ENCODE measurements at regions not wholly inside any gene's neighbourhood (a gene's known extent, or its start where the extent isn't known, plus 50 kb on each side); places are given as distances from the start of the nearest gene placed in this dataset.

GRCh38 chr12:127670796-127671195, 596.2 kb upstream of the TMEM132C start:
- TF ChIP-seq, protein P1, sequence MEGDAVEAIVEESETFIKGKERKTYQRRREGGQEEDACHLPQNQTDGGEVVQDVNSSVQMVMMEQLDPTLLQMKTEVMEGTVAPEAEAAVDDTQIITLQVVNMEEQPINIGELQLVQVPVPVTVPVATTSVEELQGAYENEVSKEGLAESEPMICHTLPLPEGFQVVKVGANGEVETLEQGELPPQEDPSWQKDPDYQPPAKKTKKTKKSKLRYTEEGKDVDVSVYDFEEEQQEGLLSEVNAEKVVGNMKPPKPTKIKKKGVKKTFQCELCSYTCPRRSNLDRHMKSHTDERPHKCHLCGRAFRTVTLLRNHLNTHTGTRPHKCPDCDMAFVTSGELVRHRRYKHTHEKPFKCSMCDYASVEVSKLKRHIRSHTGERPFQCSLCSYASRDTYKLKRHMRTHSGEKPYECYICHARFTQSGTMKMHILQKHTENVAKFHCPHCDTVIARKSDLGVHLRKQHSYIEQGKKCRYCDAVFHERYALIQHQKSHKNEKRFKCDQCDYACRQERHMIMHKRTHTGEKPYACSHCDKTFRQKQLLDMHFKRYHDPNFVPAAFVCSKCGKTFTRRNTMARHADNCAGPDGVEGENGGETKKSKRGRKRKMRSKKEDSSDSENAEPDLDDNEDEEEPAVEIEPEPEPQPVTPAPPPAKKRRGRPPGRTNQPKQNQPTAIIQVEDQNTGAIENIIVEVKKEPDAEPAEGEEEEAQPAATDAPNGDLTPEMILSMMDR (conservative IDR thresholded peaks at IDR 0.05; ENCODE audit: low read length) = no peak
- TF ChIP-seq EZH2phosphoT487 (IDR thresholded peaks at IDR 0.05; ENCODE audit: borderline replicate concordance, low read depth, low read length) = no peak
